HepG2 (cell line): ENCODE measurements at regions not wholly inside any gene's neighbourhood (a gene's known extent, or its start where the extent isn't known, plus 50 kb on each side); places are given as distances from the start of the nearest gene placed in this dataset.
A peak's percentile ranks its signal among the peaks of the same experiment; 100 is the strongest.

Experiments used
- ATRX ChIP-seq: sonication (generic); formaldehyde crosslinking; IDR thresholded peaks from 2 replicates; pipeline ENCODE4 v1.4.0; 2020; ENCODE audit warnings: missing genetic modification reagents, borderline replicate concordance
- E2F2 ChIP-seq: sonication (generic); formaldehyde crosslinking; IDR thresholded peaks from 2 replicates; pipeline ENCODE4 v1.4.0; 2020; ENCODE audit warnings: missing genetic modification reagents, borderline replicate concordance
- HIVEP1 ChIP-seq: sonication (generic); formaldehyde crosslinking; IDR thresholded peaks from 2 replicates; pipeline ENCODE4 v1.4.0; 2020; ENCODE audit warnings: mild to moderate bottlenecking, missing genetic modification reagents
- HNRNPK ChIP-seq: fragments of 200-400 bp; formaldehyde crosslinking; IDR thresholded peaks from 2 replicates; pipeline ENCODE4 v1.6.1; 2018; ENCODE audit warnings: low read length, low read depth, moderate library complexity, mild to moderate bottlenecking; ENCODE audit not compliant: poor library complexity, severe bottlenecking
- KDM5A ChIP-seq: fragments of 200-600 bp; sonication (generic); IDR thresholded peaks from 2 replicates; pipeline ENCODE4 v1.7.0; 2018; ENCODE audit warnings: antibody characterized with exemption, mild to moderate bottlenecking, low read length, borderline replicate concordance
- ZHX2 ChIP-seq, 2 experiments: sonication (generic) in 1 of 2; formaldehyde crosslinking in 1 of 2; IDR thresholded peaks; 2 replicates each; pipeline versions ENCODE4 v1.6.1 to v1.9.0; 2014 to 2022; ENCODE audit warnings: antibody characterized with exemption in 1 of 2, borderline replicate concordance in 1 of 2, inconsistent platforms in 1 of 2, low read depth in 1 of 2, missing genetic modification reagents in 1 of 2
- ZNF431 ChIP-seq: sonication (generic); formaldehyde crosslinking; IDR thresholded peaks from 2 replicates; pipeline ENCODE4 v1.9.0; 2022; ENCODE audit warnings: missing genetic modification reagents, low read depth, mild to moderate bottlenecking, borderline replicate concordance
- ZNF839 ChIP-seq: sonication (generic); formaldehyde crosslinking; IDR thresholded peaks from 2 replicates; pipeline ENCODE4 v1.4.0; 2020; ENCODE audit warnings: missing genetic modification reagents, mild to moderate bottlenecking, borderline replicate concordance
- TF ChIP-seq, protein P1 (sequence below): IDR thresholded peaks from 2 replicates; pipeline ENCODE4 v1.6.1; 2016; ENCODE audit warnings: mild to moderate bottlenecking
- TF ChIP-seq, protein P2 (sequence below): sonication (generic); formaldehyde crosslinking; conservative IDR thresholded peaks from 2 replicates; pipeline ENCODE4 v1.4.0; 2020; ENCODE audit warnings: missing genetic modification reagents
- TF ChIP-seq, protein P3 (sequence below): sonication (generic); formaldehyde crosslinking; IDR thresholded peaks from 2 replicates; pipeline ENCODE4 v1.4.0; 2020; ENCODE audit warnings: mild to moderate bottlenecking, missing genetic modification reagents
- TF ChIP-seq, protein P4 (sequence below): IDR thresholded peaks from 2 replicates; pipeline ENCODE4 v1.6.1; 2012; ENCODE audit warnings: low read depth, low read length, improper control_type of control experiment

DNA sequence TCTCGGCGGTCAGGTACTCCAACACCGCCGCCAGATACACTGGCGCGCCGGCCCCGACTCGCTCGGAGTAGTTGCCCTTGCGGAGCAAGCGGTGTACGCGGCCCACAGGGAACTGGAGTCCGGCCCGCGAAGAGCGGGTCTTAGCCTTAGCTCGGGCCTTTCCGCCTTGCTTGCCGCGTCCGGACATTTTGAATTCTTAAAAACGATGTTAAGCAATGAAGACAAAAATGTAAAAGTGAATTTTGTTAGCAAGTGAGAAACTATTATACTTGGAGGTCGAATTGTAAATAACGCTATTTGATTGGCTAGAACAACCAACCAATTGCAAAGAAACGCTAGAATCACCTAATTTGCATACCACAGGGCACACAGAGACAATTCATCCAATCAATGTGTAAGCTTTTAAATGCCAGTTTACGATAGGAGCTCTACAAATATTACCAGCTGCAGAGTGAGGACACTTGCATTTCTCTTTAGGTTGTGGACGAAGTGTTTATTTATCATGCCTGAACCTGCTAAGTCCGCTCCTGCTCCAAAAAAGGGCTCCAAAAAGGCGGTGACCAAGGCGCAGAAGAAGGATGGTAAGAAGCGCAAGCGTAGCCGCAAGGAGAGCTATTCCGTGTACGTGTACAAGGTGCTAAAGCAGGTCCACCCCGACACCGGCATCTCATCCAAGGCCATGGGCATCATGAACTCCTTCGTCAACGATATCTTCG, 112.0 kb downstream of the HFE start (continued):
- TF ChIP-seq, protein P1, sequence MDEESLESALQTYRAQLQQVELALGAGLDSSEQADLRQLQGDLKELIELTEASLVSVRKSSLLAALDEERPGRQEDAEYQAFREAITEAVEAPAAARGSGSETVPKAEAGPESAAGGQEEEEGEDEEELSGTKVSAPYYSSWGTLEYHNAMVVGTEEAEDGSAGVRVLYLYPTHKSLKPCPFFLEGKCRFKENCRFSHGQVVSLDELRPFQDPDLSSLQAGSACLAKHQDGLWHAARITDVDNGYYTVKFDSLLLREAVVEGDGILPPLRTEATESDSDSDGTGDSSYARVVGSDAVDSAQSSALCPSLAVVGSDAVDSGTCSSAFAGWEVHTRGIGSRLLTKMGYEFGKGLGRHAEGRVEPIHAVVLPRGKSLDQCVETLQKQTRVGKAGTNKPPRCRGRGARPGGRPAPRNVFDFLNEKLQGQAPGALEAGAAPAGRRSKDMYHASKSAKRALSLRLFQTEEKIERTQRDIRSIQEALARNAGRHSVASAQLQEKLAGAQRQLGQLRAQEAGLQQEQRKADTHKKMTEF (CRISPR knock-in tag): peak; percentile 37; the same call in 1 of the 2 replicates
- TF ChIP-seq HNRNPK: no peak
- TF ChIP-seq, protein P2, sequence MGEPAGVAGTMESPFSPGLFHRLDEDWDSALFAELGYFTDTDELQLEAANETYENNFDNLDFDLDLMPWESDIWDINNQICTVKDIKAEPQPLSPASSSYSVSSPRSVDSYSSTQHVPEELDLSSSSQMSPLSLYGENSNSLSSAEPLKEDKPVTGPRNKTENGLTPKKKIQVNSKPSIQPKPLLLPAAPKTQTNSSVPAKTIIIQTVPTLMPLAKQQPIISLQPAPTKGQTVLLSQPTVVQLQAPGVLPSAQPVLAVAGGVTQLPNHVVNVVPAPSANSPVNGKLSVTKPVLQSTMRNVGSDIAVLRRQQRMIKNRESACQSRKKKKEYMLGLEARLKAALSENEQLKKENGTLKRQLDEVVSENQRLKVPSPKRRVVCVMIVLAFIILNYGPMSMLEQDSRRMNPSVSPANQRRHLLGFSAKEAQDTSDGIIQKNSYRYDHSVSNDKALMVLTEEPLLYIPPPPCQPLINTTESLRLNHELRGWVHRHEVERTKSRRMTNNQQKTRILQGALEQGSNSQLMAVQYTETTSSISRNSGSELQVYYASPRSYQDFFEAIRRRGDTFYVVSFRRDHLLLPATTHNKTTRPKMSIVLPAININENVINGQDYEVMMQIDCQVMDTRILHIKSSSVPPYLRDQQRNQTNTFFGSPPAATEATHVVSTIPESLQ: 0 out of 2 replicates have a peak, but pooled peaks have one; percentile 90
- TF ChIP-seq ZHX2 (IDR thresholded peaks at IDR 0.05; ENCODE audit: low read depth): no peak
- TF ChIP-seq ZHX2 (CRISPR knock-in tag; IDR thresholded peaks at IDR 0.05; ENCODE audit: borderline replicate concordance): no peak
- TF ChIP-seq KDM5A: peak; percentile 65; the same call in 1 of the 2 replicates
- TF ChIP-seq, protein P3, sequence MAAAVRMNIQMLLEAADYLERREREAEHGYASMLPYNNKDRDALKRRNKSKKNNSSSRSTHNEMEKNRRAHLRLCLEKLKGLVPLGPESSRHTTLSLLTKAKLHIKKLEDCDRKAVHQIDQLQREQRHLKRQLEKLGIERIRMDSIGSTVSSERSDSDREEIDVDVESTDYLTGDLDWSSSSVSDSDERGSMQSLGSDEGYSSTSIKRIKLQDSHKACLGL (CRISPR knock-in tag): 0 out of 2 replicates have a peak, but pooled peaks have one; percentile 43
- no peak; the same call in 1 of the 2 replicates for TF ChIP-seq ZNF431 (CRISPR knock-in tag)
- no peak for TF ChIP-seq HIVEP1
- TF ChIP-seq ATRX (CRISPR knock-in tag): no peak
- TF ChIP-seq ZNF839 (CRISPR knock-in tag): no peak
- TF ChIP-seq E2F2 (CRISPR knock-in tag): 0 out of 2 replicates have a peak, but pooled peaks have one; percentile 48
- TF ChIP-seq, protein P4, sequence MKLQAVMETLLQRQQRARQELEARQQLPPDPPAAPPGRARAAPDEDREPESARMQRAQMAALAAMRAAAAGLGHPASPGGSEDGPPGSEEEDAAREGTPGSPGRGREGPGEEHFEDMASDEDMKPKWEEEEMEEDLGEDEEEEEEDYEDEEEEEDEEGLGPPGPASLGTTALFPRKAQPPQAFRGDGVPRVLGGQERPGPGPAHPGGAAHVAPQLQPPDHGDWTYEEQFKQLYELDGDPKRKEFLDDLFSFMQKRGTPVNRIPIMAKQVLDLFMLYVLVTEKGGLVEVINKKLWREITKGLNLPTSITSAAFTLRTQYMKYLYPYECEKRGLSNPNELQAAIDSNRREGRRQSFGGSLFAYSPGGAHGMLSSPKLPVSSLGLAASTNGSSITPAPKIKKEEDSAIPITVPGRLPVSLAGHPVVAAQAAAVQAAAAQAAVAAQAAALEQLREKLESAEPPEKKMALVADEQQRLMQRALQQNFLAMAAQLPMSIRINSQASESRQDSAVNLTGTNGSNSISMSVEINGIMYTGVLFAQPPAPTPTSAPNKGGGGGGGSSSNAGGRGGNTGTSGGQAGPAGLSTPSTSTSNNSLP: peak; percentile 55; the same call in 1 of the 2 replicates
